GM19351 (cell line): ENCODE measurements at regions not wholly inside any gene's neighbourhood (a gene's known extent, or its start where the extent isn't known, plus 50 kb on each side); places are given as distances from the start of the nearest gene placed in this dataset.
"Not testable (repeated sequence)": the region's sequence is repeated elsewhere in the genome, so short reads cannot be mapped to it uniquely, and the experiment has no call there.

Experiments used
- ATAC-seq: cut with Tn5 transposase; IDR thresholded peaks from one replicate; pipeline ENCODE4 v1.9.1; 2021; ENCODE audit warnings: mild to moderate bottlenecking, moderate library complexity; ENCODE audit not compliant: unreplicated experiment

- no peak for ATAC-seq
These were observed 439.9 kb upstream of the GBE1 start for GRCh38 chr3:82201316-82201715.

DNA sequence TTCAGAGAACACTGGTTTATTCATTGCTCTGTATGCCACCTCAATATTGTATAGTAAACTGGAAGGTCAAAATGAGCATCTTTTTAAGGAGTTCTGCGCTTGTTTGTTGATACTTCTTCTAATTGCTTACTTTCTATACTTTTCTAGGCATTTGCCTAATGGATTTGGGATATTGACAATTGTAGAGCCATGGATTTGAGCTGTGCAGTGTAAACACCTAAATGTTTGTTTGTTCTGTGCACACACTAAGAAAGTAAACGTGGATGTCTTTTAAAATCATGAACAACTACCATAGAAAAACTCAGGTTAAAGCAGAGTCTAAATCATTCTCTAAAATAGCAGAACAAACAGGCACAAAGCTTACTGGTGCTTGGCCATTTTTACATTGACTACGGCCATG is 436.6 kb upstream of the GBE1 start:
- no peak for ATAC-seq

DNA sequence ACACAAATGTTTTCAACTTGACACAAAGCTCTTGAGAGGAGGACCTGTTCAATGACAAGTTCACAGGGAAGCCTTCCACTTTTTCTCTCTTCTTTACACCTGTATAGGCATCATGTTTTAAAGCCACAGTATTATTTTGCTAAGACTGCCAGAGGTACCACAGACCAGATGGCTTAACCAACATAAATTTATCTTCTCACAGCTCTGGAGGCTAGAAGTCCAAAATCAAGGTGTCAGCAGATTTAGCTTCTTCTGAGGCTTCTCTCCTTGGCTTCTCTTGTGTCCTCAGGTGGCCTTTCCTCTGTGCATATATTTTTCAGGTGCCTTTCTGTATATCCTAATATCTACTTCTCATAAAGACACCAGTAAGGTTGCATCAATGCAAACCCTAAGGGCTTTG is 435.2 kb upstream of the GBE1 start:
- no peak for ATAC-seq

GRCh38 chr3:82194870-82195269 is 433.4 kb upstream of the GBE1 start:
- no peak for ATAC-seq

GRCh38 chr3:82186017-82186416 is 424.6 kb upstream of the GBE1 start:
- ATAC-seq: no peak

GRCh38 chr3:82179291-82179690 is 417.8 kb upstream of the GBE1 start:
- ATAC-seq: no peak

GRCh38 chr3:82178291-82178690 is 416.8 kb upstream of the GBE1 start:
- no peak for ATAC-seq

DNA sequence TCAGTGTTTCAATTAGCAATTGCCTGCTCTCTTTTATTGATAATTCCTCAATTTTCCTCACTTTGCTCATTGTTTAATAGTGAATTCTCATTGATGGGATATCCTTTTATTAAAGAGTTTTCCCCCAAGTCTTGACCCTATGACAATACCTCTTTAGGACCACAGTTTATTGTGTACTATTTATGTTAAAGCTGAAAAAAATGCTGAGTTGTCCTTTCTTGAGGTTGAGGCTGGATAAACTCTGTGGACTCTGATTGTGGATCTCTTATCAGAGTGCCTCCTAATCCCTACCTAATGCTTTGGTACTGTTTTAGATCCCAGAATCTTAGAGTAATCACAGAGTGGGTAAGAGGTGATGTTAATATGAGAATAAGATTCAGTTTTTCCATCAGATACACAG is 416.3 kb upstream of the GBE1 start:
- no peak for ATAC-seq

- no peak for ATAC-seq
These were observed 403.8 kb upstream of the GBE1 start for GRCh38 chr3:82165266-82165665.

DNA sequence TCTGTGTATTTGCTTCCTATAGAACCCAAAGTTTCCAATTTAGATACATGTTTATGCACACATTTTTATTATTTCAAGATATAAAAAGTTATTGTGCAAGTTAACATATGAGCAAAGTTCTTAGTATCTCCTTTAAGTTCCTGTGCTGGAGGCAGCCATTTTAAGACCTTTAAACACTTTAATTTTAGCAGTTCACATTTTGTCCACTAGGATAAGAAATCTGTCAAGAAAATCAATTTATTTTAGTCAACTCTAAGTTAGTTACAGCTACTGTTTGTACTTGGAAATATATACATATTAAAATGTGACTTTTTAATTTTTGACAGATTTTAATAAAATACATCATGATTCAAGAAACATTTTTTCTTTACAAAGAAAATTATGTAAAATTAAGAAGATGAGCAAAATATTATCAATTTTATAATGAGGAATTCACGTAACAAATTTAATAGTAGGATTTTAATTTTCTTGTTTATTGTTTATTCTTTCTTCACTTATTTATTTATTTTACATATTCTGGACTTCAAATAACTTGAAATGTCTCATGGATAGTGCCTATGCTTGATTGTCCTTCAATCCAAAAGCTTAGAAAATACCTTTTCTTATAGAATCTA is 402.6 kb upstream of the GBE1 start:
- peak; percentile 68 for ATAC-seq

DNA sequence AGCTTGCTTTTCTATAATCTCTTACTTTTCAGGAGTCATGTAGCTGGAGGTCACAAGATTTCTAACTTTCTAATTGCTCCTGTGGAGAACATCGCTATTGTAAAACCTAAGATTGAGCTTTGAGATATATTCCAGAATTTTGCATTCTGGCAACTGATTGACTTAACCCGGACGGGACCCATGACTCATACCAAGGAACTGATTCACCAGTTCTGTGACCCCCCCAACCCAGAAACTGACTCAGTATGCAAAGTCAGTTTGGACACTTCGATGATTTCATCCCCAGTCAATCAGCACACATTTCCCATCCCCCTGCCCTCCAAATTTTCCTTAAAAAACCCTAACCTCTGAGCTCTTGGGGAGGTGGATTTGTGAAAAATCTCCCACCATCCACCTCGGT is 396.5 kb upstream of the GBE1 start:
- no peak for ATAC-seq

DNA sequence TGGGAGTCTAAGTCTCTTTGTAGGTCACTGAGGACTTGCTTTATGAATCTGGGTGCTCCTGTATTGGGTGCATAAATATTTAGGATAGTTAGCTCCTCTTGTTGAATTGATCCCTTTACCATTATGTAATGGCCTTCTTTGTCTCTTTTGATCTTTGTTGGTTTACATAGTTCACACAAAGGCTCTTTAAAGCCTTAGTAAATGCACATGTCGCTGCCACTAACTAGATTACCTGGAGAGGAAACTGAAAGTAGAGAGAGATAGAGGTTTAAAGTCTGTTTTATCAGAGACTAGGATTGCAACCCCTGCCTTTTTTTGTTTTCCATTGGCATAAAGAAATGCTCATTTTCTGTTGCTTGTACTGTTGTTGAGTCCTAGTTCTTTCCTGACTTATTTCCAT is 392.4 kb upstream of the GBE1 start:
- ATAC-seq: not testable (repeated sequence)

DNA sequence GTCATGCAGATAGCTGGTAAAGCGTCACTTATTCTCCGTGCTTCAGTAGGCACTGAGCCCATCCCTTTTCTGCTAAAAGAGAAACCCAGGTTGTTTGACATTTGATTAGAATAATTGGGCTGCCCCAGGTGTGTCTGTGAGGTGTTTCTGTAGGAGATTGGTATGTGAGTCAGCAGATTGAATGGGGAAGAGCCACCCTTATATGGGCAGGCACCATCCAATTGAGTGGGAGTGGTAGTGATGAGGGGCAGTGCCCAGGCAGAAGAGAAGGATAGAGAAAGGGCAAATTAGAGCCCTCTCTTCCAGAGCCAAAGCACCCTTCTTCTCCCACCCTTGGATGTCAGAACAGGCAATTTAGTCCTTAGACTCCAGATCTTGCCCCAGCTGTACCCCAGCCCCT is 384.3 kb upstream of the GBE1 start:
- no peak for ATAC-seq

DNA sequence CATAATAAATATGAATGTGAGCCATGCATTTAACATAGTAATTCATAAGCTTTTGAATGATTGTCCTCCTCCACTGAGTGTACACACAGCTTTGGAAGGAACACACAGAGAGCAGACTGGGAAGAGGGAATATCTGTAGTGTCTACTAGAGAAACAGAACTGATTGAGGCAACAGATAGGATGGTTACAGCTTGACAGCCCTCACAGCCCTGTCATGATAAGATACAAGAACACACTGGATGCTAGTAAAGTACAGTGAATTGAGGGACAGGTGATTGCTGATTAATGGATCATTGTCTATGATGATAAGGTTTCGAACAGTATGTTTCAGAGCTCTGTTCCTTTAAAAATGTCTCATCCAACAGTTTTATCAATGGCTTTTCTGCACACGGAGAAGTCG is 383.4 kb upstream of the GBE1 start:
- ATAC-seq: no peak

- ATAC-seq: no peak
These were observed 382.4 kb upstream of the GBE1 start for GRCh38 chr3:82143661-82144412.

DNA sequence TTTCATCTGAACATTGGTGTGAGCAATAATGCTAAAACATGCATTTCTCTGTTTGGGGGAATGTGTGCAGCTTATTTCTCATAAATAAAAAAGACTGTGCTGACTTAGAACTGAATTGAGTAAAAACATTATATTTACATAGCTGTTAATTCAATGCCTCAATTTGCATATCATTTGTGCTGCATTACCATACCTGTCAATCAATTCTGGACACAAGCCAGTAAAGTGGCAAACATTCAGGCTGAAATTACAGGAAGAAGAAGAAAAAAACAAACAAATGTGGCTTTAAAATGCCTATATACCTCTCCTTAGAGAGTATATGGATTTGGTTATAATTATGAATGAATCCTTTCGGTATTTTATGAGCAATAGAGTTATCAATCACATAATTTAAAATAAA is 380.1 kb upstream of the GBE1 start:
- ATAC-seq: no peak

- ATAC-seq: no peak
These were observed 376.4 kb upstream of the GBE1 start for GRCh38 chr3:82137861-82138260.

DNA sequence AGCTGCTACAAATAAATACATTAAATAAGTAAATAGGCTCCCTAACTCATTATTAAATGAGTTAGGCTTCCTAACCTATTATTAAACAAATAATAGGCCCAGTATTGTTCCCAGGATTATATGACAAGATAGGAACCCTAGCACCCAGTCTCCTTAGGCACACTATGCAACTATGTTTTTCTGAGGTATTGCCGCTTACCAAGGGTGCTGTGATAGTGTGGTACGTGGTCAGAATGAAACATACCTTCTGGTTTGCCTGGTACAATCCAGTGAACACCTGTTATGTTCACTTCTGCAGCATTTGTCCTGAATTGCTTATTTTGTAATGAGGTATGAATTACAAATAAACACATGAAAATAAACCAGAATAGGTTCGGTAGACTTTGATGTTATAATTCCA is 375.6 kb upstream of the GBE1 start:
- ATAC-seq: no peak

- peak; percentile 90 for ATAC-seq
These were observed 371.7 kb upstream of the GBE1 start for GRCh38 chr3:82133070-82133606.

GRCh38 chr3:82132210-82133069 is 371.0 kb upstream of the GBE1 start:
- ATAC-seq: no peak

GRCh38 chr3:82130046-82130445 is 368.6 kb upstream of the GBE1 start:
- no peak for ATAC-seq
